ENCODE measurements at regions not wholly inside any gene's neighbourhood (a gene's known extent, or its start where the extent isn't known, plus 50 kb on each side); places are given as distances from the start of the nearest gene placed in this dataset.

DNA sequence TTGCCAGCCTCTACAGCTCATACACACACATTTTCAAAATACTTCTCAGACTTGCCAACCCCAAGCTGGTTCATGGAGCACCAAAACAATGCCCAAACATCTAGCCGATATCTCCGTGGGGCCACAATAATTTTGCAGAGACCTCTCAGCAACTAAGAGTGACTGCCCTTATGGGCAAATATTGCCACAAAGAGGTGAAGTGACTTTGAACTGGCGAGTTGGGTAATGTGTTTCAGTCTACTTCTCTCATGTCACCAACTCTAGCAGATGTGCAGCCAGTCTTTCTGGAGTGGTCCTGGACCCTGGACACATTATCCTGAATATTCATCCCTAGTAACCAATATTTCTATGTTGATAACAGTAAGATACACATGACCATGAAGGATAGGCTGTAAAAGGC lies 290.3 kb downstream of the EMP1 start:
- DNase-seq, result no peak

DNA sequence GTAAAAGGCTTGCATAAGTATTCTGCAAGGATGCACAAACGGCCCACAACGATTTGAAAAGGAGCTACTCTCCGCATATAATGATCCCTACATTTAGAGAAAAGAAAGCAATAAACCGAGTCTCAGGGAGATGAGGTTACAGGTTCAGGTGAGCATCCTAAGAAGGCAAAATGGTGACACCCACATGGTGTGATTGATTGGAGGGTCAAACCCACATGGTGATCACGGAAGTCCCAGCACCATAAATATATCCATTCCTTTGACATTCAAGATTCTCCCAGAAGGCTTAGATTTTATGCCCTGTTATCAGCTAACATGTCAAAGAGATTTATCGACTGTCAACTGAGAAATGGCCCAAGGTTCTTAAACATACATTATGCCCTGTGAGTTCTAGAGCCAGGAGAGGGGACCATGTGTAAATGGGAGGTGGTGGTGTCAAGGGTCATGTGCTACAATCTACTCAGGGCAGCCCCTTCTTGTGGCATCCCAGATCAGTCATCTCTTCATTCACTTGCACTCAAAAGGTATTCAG lies 282.2 kb downstream of the EMP1 start:
- no peak for DNase-seq

DNA sequence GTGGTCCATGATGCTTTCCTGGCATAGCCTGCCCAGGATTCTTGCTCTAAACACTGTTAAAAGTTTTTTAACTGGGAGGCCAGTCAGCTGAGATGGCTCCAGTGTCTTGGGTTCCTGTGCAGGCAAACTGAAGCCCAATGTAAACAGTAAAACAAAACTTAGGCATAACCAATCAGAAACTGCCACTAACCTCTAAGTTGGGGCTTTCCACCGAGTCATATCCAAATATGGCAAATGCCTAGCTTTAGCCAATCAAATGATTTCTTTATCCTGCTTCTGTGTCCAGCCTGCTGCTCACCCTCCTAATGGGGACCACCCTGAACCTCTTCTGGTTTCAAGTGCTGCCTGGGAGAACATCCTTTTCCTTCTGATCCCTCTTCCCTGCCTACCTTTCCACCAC lies 277.9 kb downstream of the EMP1 start:
- no peak for DNase-seq

DNA sequence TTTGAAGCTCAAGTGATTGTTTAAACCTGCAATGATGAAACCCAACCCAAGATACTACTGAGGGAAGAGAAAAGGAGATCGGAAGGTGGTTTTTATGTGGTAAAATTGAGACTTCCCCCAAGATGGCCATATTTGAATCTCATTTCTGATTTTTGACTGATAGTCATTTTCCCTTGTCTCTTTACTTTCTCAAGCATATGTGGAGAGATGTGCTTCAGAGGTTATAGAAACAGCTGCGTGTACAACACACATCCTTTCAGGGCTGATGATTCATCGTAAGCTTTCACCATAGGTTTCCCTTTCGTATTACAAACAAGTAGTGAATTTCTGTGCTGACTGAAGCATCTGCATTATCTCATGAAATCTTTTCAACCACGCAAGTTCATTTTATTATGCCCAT lies 276.2 kb downstream of the EMP1 start:
- DNase-seq, result no peak

DNA sequence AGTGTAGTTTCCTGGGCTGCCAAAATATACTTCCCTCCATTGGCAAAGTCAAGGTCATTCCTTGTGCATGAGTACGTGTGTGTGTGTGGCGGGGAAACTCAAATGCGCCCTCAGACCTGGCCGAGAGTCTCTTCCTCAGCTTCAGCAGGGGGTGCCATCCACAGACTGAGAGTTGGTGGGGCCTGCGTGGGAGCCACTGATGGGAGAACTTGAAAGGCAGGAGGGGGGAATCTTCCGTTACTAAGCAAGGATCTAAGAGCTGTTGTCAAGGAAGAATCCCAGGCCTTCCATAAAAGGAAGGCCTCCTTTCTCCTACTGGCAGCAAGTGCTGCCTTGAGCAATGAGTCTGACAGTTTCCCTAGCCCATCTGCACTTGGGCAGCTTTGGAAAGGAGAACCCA lies 274.9 kb downstream of the EMP1 start:
- DNase-seq, result no peak

DNA sequence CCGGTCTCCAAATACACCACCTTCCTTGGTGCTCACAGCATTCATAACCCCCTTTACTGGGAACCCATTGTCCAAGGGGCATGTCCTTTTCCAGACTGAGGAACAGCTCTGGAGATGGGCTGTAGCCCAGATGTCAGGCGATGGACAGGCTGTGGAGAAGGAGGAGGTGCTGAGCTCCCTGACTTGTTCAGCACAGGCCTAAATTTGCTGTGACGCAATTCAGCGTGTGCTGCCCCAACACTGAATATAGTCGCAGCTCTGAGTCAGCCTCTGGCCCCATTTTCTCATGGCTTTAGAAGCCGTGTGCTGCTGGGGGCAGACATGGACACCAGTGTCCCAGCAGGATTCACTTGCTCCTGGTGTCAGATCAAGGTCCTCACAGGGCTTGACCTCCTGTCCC lies 269.1 kb downstream of the EMP1 start:
- no peak for DNase-seq

DNA sequence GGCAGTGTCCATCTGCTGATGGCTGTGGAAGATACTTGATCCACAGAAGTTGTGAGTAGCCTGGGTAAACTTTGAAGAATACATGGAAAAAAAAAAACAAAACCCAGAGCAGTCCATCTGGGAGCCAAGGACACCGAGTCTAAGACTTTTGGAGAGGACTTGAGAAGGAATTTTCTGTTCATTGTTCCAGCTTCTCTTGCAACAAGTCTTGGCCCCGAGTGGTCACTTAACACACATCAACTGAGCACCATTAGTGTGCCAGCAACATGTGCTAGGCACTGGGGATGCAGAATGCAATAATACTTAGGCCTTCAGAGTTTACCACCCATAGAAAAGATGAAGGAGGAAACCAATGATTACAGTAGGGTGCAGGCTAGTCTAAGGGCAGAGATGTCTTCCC lies 266.7 kb downstream of the EMP1 start:
- DNase-seq, result no peak

DNA sequence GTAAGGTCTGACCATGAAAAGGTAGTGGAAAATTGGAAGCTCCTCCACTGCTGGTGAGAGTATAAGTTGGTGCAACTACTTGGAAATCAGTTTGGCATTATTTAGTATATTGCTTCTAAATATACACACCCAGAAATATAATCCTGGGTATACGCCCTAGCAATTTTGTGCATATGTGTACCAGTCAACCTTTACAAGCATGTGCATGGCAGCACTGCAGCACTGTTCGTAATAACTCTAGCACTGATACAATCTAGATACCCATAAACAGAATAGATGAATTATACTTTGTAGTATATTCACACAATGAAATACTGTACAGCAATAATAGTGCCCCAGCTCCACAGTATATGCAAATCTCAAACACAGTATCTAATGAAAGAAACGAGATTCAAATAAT lies 265.9 kb downstream of the EMP1 start:
- DNase-seq, result no peak

DNA sequence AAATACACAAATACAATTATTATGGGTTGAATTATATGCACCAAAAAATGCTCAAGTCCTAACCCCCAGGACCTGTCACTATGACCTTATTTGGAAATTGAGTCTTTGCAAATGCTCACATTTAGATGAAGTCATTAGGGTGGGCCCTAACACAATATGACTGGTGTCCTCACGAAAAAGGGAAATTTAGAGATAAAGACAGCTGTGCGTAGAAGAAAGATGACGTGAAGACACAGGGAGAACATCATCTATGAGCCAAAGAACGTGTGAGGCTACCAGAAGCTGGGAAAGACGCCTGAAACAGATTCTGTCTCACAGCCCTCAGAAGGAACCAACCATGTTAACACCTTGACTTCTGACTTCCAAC lies 259.2 kb downstream of the EMP1 start:
- no peak for DNase-seq

DNA sequence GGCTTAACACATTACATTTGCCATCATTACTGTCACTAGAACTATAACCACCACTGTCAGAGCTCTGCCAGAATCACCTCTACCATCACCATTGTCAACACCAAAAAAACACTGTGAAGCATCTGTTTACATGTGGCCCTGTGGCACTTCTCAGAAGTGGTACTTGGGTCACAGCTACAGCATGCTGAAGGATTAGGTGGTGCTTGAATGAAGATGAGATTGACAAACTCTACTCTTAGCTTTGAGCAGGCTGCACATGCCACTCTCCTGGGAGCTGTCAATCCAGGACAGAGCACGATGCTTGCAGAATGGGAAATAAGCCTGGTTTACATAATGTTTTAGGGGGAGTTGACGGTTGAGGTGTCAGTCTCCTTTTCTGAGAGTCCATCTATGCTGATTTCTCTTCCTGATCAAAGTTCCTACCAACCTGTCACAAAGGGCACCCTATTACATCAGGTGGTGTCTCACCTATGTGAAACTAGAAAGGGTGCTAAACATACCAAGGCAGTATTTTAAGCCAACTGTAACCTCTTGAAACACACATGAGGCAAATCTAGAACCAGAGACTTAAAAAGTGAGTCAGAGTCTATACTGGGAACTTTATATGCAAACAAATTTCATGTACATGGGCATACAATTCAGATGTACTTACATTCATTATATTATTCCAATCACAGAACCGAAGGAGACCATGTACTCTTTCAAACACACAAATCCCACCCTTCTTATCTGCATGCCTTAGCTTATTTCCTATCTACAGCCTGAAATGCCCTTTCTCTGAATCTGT lies 258.7 kb downstream of the EMP1 start:
- no peak for DNase-seq

DNA sequence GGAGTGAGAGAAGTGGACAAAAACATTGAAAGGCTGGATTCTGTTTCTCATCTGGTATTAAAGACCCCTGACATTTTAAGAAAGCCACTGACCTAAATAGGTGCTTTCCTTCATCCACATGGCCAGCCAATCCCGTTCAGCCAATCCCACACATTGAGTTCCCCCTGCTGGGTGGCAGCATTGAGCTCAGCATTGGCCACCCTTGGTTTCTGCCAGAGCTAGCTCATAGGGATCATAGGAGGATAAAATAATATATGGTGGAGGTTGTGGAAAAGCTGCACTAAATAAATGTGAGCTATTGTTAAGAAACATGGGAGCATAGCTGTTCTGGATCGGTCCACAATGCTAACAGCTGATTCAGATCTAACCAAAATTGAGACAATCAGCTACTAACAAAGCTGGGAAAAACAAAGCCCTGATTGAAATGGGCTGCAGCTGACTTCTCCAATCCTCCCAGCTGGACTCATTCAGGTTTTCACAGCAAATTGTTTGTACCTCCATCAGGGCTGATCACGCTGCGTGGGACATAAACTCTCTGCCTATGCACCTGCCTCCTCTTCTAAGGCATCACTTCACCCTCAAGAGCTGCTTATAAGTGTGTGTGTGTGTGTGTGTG lies 256.5 kb downstream of the EMP1 start:
- DNase-seq, result no peak

DNA sequence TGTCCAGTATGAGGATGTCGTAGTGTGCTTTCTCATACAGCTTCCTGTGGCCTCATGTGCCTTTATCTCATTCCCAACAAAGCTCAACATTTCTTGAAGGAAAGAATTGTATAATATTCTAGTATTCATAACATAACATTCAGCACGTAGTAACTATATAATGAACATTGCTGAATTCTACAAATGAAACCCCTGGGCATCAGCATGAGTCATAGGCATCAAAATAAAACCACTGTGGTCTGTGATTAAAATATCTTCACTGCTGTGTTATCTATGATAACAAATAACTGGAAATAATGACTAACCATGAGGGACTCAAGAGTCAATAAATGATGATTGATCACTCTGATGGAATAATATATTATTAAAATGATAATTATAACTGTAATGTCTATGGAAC lies 255.2 kb downstream of the EMP1 start:
- no peak for DNase-seq

DNA sequence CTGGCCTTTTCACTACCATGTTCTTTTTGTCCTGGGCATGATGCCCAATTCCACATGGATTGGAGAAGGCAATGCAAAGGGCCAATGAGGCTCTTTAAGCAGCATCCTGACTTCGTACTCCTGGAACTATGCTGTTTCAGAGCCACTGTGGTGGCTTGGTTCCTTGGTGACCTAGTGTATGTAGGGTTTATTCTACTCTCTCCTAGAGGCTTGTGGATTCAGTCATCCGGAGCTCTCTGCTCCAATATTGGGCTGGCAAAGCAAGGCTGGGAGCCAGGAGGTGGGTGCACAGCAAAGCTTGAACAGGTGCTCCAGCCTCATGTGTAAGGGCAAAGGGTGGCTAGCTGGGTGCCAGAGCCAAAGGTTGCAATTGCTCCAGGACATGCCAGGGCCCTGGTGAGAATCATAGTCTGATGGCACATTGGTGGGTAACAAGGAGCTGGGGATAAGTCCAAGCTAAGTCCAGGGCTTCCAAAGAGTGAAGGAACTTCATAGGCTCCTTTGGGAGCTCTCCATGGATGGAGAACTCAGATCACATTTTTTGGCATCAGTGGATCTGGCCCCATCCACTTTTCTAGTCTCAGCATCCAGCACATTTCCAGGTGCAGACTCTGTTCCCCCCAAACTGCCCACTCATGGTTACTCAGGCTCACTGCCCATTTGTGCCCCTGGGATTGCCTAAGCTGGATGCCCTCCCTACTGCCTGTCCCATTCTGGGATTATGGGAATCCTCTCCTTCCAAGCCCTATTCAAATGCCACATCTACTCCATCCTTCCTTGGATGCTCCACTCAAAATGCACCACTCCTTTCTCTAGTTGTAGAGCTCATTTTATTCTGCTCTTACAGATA lies 253.9 kb downstream of the EMP1 start:
- no peak for DNase-seq

DNA sequence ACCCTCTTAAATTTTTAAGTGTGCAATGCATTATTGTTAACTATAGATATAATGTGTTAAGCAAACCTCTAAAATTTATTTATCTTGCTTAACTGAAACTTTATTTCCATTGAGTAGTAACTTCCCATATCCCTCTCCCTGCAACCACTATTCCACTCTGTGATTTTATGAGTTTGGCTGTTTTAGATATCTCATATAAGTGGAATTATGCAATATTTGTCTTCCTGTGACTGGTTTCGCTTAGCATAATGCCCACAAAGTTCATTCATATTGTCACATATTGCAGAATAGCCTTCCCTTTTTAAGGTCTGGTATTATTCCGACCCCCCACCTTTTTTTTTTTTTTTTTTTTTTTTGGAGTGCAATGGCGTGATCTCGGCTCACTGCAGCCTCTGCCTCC lies 247.6 kb downstream of the EMP1 start:
- no peak for DNase-seq

DNA sequence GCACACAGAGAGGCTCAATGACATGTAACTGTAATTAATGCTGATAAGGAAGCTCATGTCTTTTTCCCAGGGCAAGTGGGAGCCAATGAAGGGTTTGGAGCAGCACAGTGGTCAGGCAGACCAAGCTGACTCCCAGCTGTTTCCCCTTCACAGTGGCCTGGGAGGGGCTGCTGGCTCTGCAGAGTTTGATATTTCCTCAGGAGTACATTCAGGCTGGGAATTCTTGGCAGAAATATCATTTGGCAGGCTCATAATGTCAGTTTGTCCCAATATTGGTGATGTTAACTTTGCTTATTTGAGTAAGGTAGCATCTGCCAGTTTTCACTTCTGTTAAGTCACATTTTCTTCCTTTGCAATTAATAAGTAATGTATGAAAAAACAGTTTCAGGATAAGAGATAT lies 247.0 kb downstream of the EMP1 start:
- DNase-seq, result no peak

DNA sequence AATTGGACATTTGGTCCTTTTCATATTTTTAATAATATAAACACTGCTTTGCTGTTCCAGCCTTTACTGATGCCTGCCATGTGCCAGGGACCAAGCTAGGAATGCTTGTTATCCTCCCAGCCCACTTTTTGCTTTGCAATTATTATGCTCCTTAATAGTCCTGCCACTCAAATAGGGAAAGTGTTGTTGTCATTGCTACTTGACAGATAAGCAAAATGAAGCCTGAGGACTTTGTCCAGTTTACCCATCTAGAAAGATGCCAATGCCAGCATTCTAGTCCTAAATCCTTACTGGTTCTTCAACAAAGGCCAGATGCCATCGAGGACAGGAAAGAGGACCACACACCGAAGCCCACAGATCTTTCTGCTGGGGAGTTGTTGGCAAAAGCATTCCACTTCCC lies 246.5 kb downstream of the EMP1 start:
- no peak for DNase-seq

DNA sequence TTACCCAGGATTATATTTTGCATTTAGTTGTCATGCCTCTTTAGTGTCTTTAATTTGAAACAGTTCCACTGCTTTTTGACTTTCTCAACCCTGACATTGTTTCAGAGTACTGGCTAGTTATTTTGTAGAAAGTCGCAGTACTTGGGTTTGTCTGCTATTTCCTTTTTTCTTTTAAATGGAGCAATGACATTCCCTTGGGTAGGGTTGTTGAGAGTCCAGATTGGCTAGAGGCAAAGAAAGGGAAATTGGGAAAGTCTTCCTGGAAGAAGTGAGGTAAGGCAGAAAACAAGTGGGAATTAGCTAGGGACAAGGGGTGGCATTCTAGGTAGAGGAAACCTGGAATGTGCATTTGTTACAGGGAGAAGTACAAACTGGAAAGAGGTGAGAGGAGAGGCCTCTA lies 245.9 kb downstream of the EMP1 start:
- DNase-seq, result no peak

DNA sequence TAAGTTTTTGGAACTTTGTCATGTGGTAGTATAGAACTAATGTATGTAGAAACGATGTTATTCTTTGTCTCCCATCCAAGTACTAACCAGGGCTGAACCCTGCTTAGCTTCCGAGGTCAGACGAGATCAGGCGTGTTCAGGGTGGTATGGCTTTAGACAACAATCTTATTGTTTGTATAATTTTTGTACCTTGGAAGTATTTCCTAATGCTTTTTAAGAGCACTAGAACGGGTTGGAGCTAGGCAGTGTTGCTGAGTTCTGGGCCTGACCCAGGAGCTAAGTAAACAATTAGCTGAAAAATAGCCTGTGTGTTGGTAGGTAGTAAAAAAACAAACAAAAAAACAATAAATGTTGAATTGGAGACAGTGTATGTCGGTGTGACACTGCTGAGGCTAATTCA lies 244.3 kb downstream of the EMP1 start:
- DNase-seq, result no peak

DNA sequence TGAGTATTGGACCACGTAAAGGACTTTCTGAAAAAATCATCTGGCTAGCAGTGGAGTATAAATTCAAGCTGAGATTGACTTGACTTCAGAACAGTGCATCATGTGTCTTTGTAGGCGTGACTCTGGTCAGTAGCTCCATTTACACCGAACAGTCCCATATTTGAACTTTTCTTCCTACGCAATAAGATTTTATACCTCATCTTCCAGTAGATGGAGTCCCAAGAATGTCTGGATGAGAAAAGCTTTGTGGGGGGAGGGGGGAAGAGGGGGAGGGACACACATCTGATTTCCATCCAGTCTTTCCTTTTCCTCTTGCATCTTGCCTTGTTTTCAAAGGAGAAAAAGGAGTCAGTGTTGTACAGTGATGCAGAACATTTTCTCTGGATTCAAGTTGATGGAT lies 241.0 kb downstream of the EMP1 start:
- DNase-seq, result no peak

DNA sequence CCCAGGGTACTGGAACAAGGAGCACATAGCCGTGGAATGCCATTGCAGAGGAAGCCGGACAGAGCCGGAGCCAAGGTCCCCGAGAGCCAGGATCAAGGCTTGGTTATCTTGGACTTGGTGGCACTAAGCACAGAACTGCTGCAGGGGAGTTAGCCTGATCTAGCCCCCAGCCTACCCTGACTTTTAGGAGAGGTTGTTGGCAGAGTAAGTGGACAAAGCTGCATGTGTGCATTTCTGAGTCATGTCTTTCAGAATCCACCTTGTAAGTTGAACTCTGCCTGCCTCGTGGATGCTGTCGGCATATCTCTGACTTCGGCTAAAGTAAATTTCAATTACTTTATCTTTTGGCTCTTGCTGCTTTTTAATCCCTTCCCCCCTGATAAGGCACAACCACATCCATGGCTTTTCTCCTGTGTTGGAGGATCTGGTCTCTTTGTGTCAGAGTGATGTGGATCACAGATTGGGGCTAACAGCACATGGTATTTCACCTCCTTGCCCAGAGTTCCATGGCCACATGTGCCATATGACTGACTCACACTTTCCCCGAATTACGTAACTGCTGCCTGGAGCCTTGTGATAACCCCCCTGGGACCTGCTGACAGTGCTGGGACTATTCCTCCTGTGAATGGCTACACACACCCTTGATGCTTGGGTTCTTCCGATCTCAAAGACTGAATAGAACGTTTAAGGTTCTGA lies 240.3 kb downstream of the EMP1 start:
- no peak for DNase-seq

DNA sequence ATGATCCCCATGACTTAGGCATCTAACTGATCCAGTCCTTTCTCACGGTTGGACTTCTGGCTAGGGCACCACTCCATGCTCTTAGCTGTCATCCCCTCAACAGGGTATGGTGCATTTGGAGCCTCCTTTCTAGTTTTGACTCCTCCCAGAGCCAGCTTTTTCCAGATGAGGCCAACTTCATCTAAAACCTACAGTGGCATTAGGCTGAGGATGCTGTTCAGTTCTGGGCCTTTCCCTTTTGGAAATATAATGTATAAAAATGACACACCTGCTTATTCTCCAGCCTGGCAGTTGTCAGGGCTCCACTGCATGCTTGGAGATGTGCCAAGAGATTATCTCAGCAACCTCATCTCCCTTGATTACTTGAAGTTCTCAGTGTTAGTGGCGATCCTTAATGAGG lies 239.7 kb downstream of the EMP1 start:
- no peak for DNase-seq

DNA sequence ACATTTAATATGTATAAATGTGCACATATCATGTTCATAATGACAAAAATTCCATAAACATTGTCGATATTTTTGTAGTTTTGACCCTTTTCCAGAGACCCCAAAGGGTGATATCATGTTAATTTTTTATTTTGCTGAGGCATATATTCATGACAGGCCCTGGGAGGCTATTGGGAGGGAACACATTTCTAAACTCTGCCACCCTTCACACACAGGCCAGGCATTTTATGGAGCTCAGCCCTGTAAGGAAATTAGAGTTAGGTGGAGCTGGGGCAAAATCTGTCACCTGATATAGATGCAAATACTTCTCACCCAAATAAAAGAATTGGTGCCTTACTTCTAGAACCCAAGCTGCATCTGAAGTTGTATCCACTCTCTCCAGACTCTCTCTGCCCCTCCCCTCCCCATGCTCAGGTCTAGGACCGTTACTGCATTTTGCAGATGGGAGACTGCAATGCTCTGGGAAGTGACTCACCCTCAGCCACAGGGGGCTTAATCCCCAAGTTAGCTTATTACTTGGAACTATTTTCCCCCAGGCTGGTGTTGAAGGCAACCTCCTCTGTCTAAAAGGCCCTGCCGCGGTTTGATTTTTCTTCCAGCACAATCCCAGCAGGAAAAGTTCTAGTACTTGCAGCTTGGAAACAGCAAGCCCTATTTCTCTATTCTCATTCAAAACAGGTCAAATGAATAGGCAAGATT lies 238.9 kb downstream of the EMP1 start:
- no peak for DNase-seq

DNA sequence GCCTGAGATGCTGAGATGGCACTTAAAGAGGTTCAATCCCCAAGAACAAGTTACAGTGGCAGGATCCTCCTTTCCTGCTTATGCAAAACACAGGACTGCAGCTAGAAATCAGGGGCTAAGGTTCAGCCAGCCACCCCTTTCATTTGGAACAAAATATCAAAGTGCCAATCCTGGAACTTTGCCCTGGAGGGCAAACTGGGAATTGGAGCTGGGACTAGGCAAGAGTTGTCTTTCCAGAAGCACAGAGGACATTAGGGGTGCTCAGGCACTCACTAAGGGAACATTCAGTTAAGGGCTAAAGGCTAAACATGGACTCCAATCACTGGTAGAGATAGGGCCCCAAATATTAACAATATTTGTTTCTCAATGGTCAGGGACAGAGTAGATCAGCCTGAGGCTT lies 237.2 kb downstream of the EMP1 start:
- DNase-seq, result no peak

Measured in left hindlimb (tissue), 1 donor.